ENCODE measurements at regions not wholly inside any gene's neighbourhood (a gene's known extent, or its start where the extent isn't known, plus 50 kb on each side); places are given as distances from the start of the nearest gene placed in this dataset.

GRCh38 chr11:97764605-97765004 lies 1256.1 kb upstream of the CNTN5 start:
- Histone ChIP-seq H3K79me2 (ENCODE audit: control insufficient read depth, insufficient read depth, low read length) (no peaks in the 10 kb centered on the region), H3K9ac (ENCODE audit: control insufficient read depth, extremely low read depth, insufficient read depth, low read length) (no peak overlapping the region), H3K36me3 (ENCODE audit: control insufficient read depth in 2 of 2, extremely low read depth in 1 of 2, insufficient read depth in 2 of 2, low read length in 2 of 2) (no peaks in the 10 kb centered on the region), H3K9me1 (ENCODE audit: control insufficient read depth, extremely low read depth, insufficient read depth, low read length) (no peaks in the 10 kb centered on the region), H4K20me1 (ENCODE audit: control insufficient read depth, extremely low read depth, insufficient read depth, low read length) (no peaks in the 10 kb centered on the region), H3K4me1 (ENCODE audit: control insufficient read depth, extremely low read depth, insufficient read depth, low read length) (no peaks in the 10 kb centered on the region), H3K9me3 (ENCODE audit: control insufficient read depth, low read depth, low read length) (no peaks in the 10 kb centered on the region), H3K4me3 (ENCODE audit: control insufficient read depth in 2 of 3, extremely low read depth in 1 of 3, insufficient read depth in 2 of 3, low read depth in 1 of 3, low read length in 3 of 3) (no peak overlapping the region), H3K4me2 (ENCODE audit: control insufficient read depth, extremely low read depth, insufficient read depth, low read depth, low read length) (no peak overlapping the region), H2AFZ (ENCODE audit: control insufficient read depth, low read length) (no peak overlapping the region), H3K27me3 (ENCODE audit: control insufficient read depth, extremely low read depth, insufficient read depth, low read length) (no peaks in the 10 kb centered on the region), H3K27ac (ENCODE audit: control insufficient read depth, insufficient read depth, low read length) (no peak overlapping the region)
- dilution Hi-C loops (cut with MboI; ENCODE audit: extremely low pct_ligation_motif_present, low sequenced_read_pairs), result no loop called here
- no peak for TF ChIP-seq CTCF (optimal IDR thresholded peaks at IDR 0.05 in 1 of 3, IDR thresholded peaks at IDR 0.05 in 1 of 3, conservative IDR thresholded peaks at IDR 0.05 in 1 of 3; ENCODE audit: extremely low read depth in 1 of 3, insufficient read depth in 2 of 3, low read length in 3 of 3)
- no peak for TF ChIP-seq EZH2 (IDR thresholded peaks at IDR 0.05; ENCODE audit: low read length)
- FAIRE-seq (no peak), DNase-seq (ENCODE audit: low read depth, low spot score) (no peak)

- FAIRE-seq (no peak), DNase-seq (ENCODE audit: low read depth, low spot score) (no peak)
- TF ChIP-seq EZH2 (IDR thresholded peaks at IDR 0.05; ENCODE audit: low read length), result no peak
- no peak for TF ChIP-seq CTCF (optimal IDR thresholded peaks at IDR 0.05 in 1 of 3, IDR thresholded peaks at IDR 0.05 in 1 of 3, conservative IDR thresholded peaks at IDR 0.05 in 1 of 3; ENCODE audit: extremely low read depth in 1 of 3, insufficient read depth in 2 of 3, low read length in 3 of 3)
- Histone ChIP-seq H3K9ac (ENCODE audit: control insufficient read depth, extremely low read depth, insufficient read depth, low read length) (no peak overlapping the region), H3K4me1 (ENCODE audit: control insufficient read depth, extremely low read depth, insufficient read depth, low read length) (no peaks in the 10 kb centered on the region), H3K36me3 (ENCODE audit: control insufficient read depth in 2 of 2, extremely low read depth in 1 of 2, insufficient read depth in 2 of 2, low read length in 2 of 2) (no peaks in the 10 kb centered on the region), H3K27ac (ENCODE audit: control insufficient read depth, insufficient read depth, low read length) (no peak overlapping the region), H3K79me2 (ENCODE audit: control insufficient read depth, insufficient read depth, low read length) (no peaks in the 10 kb centered on the region), H2AFZ (ENCODE audit: control insufficient read depth, low read length) (no peak overlapping the region), H3K27me3 (ENCODE audit: control insufficient read depth, extremely low read depth, insufficient read depth, low read length) (no peaks in the 10 kb centered on the region), H3K9me3 (ENCODE audit: control insufficient read depth, low read depth, low read length) (no peaks in the 10 kb centered on the region), H3K4me2 (ENCODE audit: control insufficient read depth, extremely low read depth, insufficient read depth, low read depth, low read length) (no peak overlapping the region), H3K9me1 (ENCODE audit: control insufficient read depth, extremely low read depth, insufficient read depth, low read length) (no peaks in the 10 kb centered on the region), H4K20me1 (ENCODE audit: control insufficient read depth, extremely low read depth, insufficient read depth, low read length) (no peaks in the 10 kb centered on the region), H3K4me3 (ENCODE audit: control insufficient read depth in 2 of 3, extremely low read depth in 1 of 3, insufficient read depth in 2 of 3, low read depth in 1 of 3, low read length in 3 of 3) (no peak overlapping the region)
- dilution Hi-C loops (cut with MboI; ENCODE audit: extremely low pct_ligation_motif_present, low sequenced_read_pairs), result no loop called here
Observed at GRCh38 chr11:97770570-97770969, 1250.2 kb upstream of the CNTN5 start.
